Astrocyte of the cerebellum (primary cell): ENCODE measurements at regions not wholly inside any gene's neighbourhood (a gene's known extent, or its start where the extent isn't known, plus 50 kb on each side); places are given as distances from the start of the nearest gene placed in this dataset.
A peak's percentile ranks its signal among the peaks of the same experiment; 100 is the strongest.

Experiments used
- DNase-seq: peaks from one replicate; pipeline ENCODE4 v3.0.0-alpha.2; 2011; ENCODE audit warnings: low read depth
- H3K4me3 ChIP-seq: 2 replicates; pipeline ENCODE4 v1.5.1; 2011; ENCODE audit warnings: mild to moderate bottlenecking, low read depth, low read length, moderate library complexity
- CTCF ChIP-seq: IDR thresholded peaks from 2 replicates; pipeline ENCODE4 v1.5.1; 2012; ENCODE audit warnings: low read length, low read depth, moderate library complexity, mild to moderate bottlenecking; ENCODE audit errors: missing control alignments
- in situ Hi-C: cut with HindIII; loops from 2 replicates; pipeline ENCODE4 v1.10.0; 2017; ENCODE audit warnings: low sequenced_read_pairs

GRCh38 chr13:46962281-46962941 is 65.6 kb upstream of the HTR2A start:
- in situ Hi-C loops: loop anchor here (5.0 kb wide), 1 partner anchor 40 kb away; no protein-coding TSS in a partner anchor
- DNase-seq: no peak
- no peak overlapping the region for H3K4me3 ChIP-seq
- peak; percentile 39 for TF ChIP-seq CTCF

GRCh38 chr13:46961719-46962118 is 64.9 kb upstream of the HTR2A start:
- TF ChIP-seq CTCF: no peak
- H3K4me3 ChIP-seq: no peak overlapping the region
- in situ Hi-C loops: loop anchor here (5.0 kb wide), 1 partner anchor 39 kb away; no protein-coding TSS in a partner anchor
- DNase-seq: peak; percentile 65

- TF ChIP-seq CTCF: no peak
- in situ Hi-C loops: no loop called here
- no peak for DNase-seq
- H3K4me3 ChIP-seq: no peak overlapping the region
Observed at GRCh38 chr13:46953941-46954340, 57.1 kb upstream of the HTR2A start.

- no peak overlapping the region for H3K4me3 ChIP-seq
- in situ Hi-C loops: no loop called here
- no peak for TF ChIP-seq CTCF
- DNase-seq: no peak
Observed at GRCh38 chr13:46953331-46953730, 56.5 kb upstream of the HTR2A start.

GRCh38 chr13:46951516-46951915 is 54.7 kb upstream of the HTR2A start:
- in situ Hi-C loops: no loop called here
- H3K4me3 ChIP-seq: no peak overlapping the region
- TF ChIP-seq CTCF: no peak
- no peak for DNase-seq

GRCh38 chr13:46949211-46949610 is 52.4 kb upstream of the HTR2A start:
- in situ Hi-C loops: no loop called here
- no peak for DNase-seq
- TF ChIP-seq CTCF: no peak
- no peak overlapping the region for H3K4me3 ChIP-seq

- no peak overlapping the region for H3K4me3 ChIP-seq
- no peak for TF ChIP-seq CTCF
- DNase-seq: no peak
- in situ Hi-C loops: no loop called here
Observed at GRCh38 chr13:46948338-46948737, 51.5 kb upstream of the HTR2A start.
